PC-9 (cell line): ENCODE measurements at regions not wholly inside any gene's neighbourhood (a gene's known extent, or its start where the extent isn't known, plus 50 kb on each side); places are given as distances from the start of the nearest gene placed in this dataset.

ENCODE experiments used
- BruUV-seq: library from RNA; stranded (reverse); fragments of 400-500 nt; replicated peaks from 2 replicates; lab custom pipeline; 2021; lab: Mats Ljungman, UMichigan
- CTCF ChIA-PET: fragments of 300-600 bp; sonication (Branson Sonifier 250); formaldehyde crosslinking; loops from one replicate; lab custom pipeline; 2022; ENCODE audit warnings: antibody characterized with exemption; lab: Charles Lee
- POLR2A ChIA-PET: fragments of 300-600 bp; sonication (Branson Sonifier 250); formaldehyde crosslinking; loops from one replicate; lab custom pipeline; 2022; ENCODE audit warnings: antibody characterized with exemption; ENCODE audit not compliant: unreplicated experiment; lab: Charles Lee
- DNase-seq, 2 experiments: peaks; one replicate each; pipeline versions ENCODE4 v3.0.0 to v3.0.0-alpha.2; 2015 to 2022; ENCODE audit warnings: mixed read lengths in 1 of 2
- H2AFZ ChIP-seq: fragments of 200-600 bp; sonication (generic); 2 replicates; pipeline ENCODE4 v1.8.1; 2017; ENCODE audit warnings: antibody characterized with exemption
- H3F3A ChIP-seq: fragments of 200-600 bp; sonication (generic); 2 replicates; pipeline ENCODE4 v1.8.1; 2017; ENCODE audit warnings: antibody characterized with exemption, mild to moderate bottlenecking, low read depth; ENCODE audit not compliant: insufficient read depth
- H3K27ac ChIP-seq: fragments of 200-600 bp; sonication (generic); 2 replicates; pipeline ENCODE4 v1.6.1; 2016; ENCODE audit warnings: mixed run types
- H3K27me3 ChIP-seq: fragments of 200-600 bp; sonication (generic); 2 replicates; pipeline ENCODE4 v1.6.1; 2016; ENCODE audit warnings: low read depth, mixed run types; ENCODE audit not compliant: insufficient read depth
- H3K36me3 ChIP-seq: fragments of 200-600 bp; sonication (generic); 2 replicates; pipeline ENCODE4 v1.6.1; 2016; ENCODE audit warnings: low read depth, mixed run types
- H3K4me1 ChIP-seq: fragments of 200-600 bp; sonication (generic); replicated peaks from 2 replicates; pipeline ENCODE4 v1.6.1; 2016; ENCODE audit warnings: mixed run types; ENCODE audit not compliant: insufficient read depth
- H3K4me2 ChIP-seq: fragments of 200-600 bp; sonication (generic); 2 replicates; pipeline ENCODE4 v1.6.1; 2017; ENCODE audit warnings: mixed run types
- H3K4me3 ChIP-seq: fragments of 200-600 bp; sonication (generic); 2 replicates; pipeline ENCODE4 v1.6.1; 2016; ENCODE audit warnings: mixed run types
- H3K79me2 ChIP-seq: fragments of 200-600 bp; sonication (generic); 2 replicates; pipeline ENCODE4 v1.6.1; 2017; ENCODE audit warnings: low read depth, mixed run types
- H3K9me2 ChIP-seq: fragments of 200-600 bp; sonication (generic); 2 replicates; pipeline ENCODE4 v1.8.1; 2017; ENCODE audit warnings: mild to moderate bottlenecking; ENCODE audit not compliant: insufficient read depth
- H3K9me3 ChIP-seq: fragments of 200-600 bp; sonication (generic); 2 replicates; pipeline ENCODE4 v1.8.1; 2016; ENCODE audit warnings: low read depth; ENCODE audit not compliant: insufficient read depth
- H4K20me1 ChIP-seq: fragments of 200-600 bp; sonication (generic); 2 replicates; pipeline ENCODE4 v1.8.1; 2017; ENCODE audit not compliant: insufficient read depth
- CTCF ChIP-seq: fragments of 200-600 bp; sonication (generic); conservative IDR thresholded peaks from 2 replicates; pipeline ENCODE4 v1.6.1; 2017; ENCODE audit warnings: mixed run types, antibody characterized with exemption, mild to moderate bottlenecking, moderate library complexity
- EZH2 ChIP-seq: fragments of 200-600 bp; sonication (generic); IDR thresholded peaks from 2 replicates; pipeline ENCODE4 v1.8.0; 2017; ENCODE audit warnings: antibody characterized with exemption, low read depth
- intact Hi-C: fragments of 100-400 bp; cut with micrococcal nuclease; formaldehyde crosslinking; loops from one replicate; pipeline ENCODE4 v1.10.0; 2022; ENCODE audit not compliant: unreplicated experiment

GRCh38 chr7:92939666-92940360 lies 103.4 kb upstream of the CDK6 start:
- BruUV-seq: no TSS peak
- H3K9me3 ChIP-seq: peaks cover 22% of the 10 kb centered on the region
- H4K20me1 ChIP-seq: no peaks in the 10 kb centered on the region
- H3K79me2 ChIP-seq: no peaks in the 10 kb centered on the region
- no peaks in the 10 kb centered on the region for H3K27me3 ChIP-seq
- no peaks in the 10 kb centered on the region for H3K9me2 ChIP-seq
- intact Hi-C loops: no loop called here
- POLR2A ChIA-PET: no interaction called here
- no peak for DNase-seq
- CTCF ChIA-PET: interaction anchor here (0.6 kb wide), 1 partner anchor 66 kb away, joined by 3 read pairs; no protein-coding TSS in a partner anchor
- H2AFZ ChIP-seq: no peak overlapping the region
- H3K27ac ChIP-seq: no peak overlapping the region
- no peak overlapping the region for H3K4me2 ChIP-seq
- peaks cover under 1% of the 10 kb centered on the region; the same call in 1 of the 2 replicates for H3F3A ChIP-seq
- no peaks in the 10 kb centered on the region for H3K36me3 ChIP-seq
- TF ChIP-seq CTCF: no peak
- TF ChIP-seq EZH2: no peak
- peaks cover 3% of the 10 kb centered on the region for H3K4me1 ChIP-seq
- H3K4me3 ChIP-seq: no peak overlapping the region

GRCh38 chr7:92934096-92934495 lies 97.7 kb upstream of the CDK6 start:
- POLR2A ChIA-PET: interaction anchor here (0.6 to 0.7 kb wide), 2 partner anchors 30 to 299 kb away, joined by 3 to 6 read pairs; no protein-coding TSS in a partner anchor
- H3K4me3 ChIP-seq: peak overlapping the region; percentile 14; the same call in 1 of the 2 replicates
- CTCF ChIA-PET: no interaction called here
- intact Hi-C loops: loop anchor here (1.0 to 5.0 kb wide), 2 partner anchors 18 to 97 kb away; partner anchors contain the start of gene CDK6
- H3K79me2 ChIP-seq: no peaks in the 10 kb centered on the region
- no peaks in the 10 kb centered on the region for H3K36me3 ChIP-seq
- peaks cover 15% of the 10 kb centered on the region for H3F3A ChIP-seq
- no peaks in the 10 kb centered on the region for H4K20me1 ChIP-seq
- peak overlapping the region; percentile 49 for H3K4me2 ChIP-seq
- no peak overlapping the region for H2AFZ ChIP-seq
- peaks cover 13% of the 10 kb centered on the region; the same call in 1 of the 2 replicates for H3K9me3 ChIP-seq
- TF ChIP-seq CTCF (no peak), EZH2 (no peak)
- H3K4me1 ChIP-seq: peaks cover 25% of the 10 kb centered on the region
- no TSS peak for BruUV-seq
- H3K27me3 ChIP-seq: no peaks in the 10 kb centered on the region
- H3K9me2 ChIP-seq: no peaks in the 10 kb centered on the region
- peak; percentile 55 to 97 for DNase-seq
- peak overlapping the region; percentile 64 for H3K27ac ChIP-seq

- intact Hi-C loops: loop anchor here (5.0 kb wide), 1 partner anchor 95 kb away; the partner anchor contains the start of gene CDK6
- peaks cover 25% of the 10 kb centered on the region for H3K4me1 ChIP-seq
- POLR2A ChIA-PET: no interaction called here
- TF ChIP-seq EZH2: no peak
- no peak for TF ChIP-seq CTCF
- no peak overlapping the region for H3K4me2 ChIP-seq
- no peak overlapping the region for H3K27ac ChIP-seq
- H3K79me2 ChIP-seq: no peaks in the 10 kb centered on the region
- DNase-seq: no peak
- no TSS peak for BruUV-seq
- no peak overlapping the region for H2AFZ ChIP-seq
- H4K20me1 ChIP-seq: no peaks in the 10 kb centered on the region
- H3K27me3 ChIP-seq: no peaks in the 10 kb centered on the region
- peaks cover 13% of the 10 kb centered on the region; the same call in 1 of the 2 replicates for H3K9me3 ChIP-seq
- H3K4me3 ChIP-seq: no peak overlapping the region
- H3K36me3 ChIP-seq: no peaks in the 10 kb centered on the region
- H3F3A ChIP-seq: peaks cover 15% of the 10 kb centered on the region
- CTCF ChIA-PET: interaction anchor here (0.7 kb wide), 1 partner anchor 974 kb away, joined by 19 read pairs; the partner anchor contains the start of gene GNGT1
- no peaks in the 10 kb centered on the region for H3K9me2 ChIP-seq
These were observed 96.1 kb upstream of the CDK6 start for GRCh38 chr7:92932450-92932849.
